ENCODE measurements at regions not wholly inside any gene's neighbourhood (a gene's known extent, or its start where the extent isn't known, plus 50 kb on each side); places are given as distances from the start of the nearest gene placed in this dataset.

DNA sequence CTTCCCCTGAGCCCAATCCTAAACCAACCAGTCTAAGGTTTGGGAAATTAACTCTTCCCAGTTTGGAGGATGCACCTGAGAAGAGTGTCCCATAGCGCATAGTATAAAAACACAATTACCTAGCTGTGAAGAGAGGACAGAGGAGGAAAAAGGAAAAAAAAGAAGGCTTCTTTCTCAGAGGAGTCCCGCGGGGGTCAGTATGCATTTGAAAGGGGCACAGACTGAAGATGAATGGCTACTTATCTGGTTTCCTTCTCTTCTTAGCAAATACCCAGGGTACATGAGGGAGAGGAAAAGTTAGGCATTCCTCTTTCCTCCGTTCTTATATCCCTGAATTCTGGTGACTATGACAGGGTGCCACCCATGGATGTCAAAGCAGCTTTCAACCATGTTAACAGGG lies 96.9 kb downstream of the TMEM47 start:
- Mint-ChIP-seq H3K36me3 (ENCODE audit: low read depth) (no peaks in the 10 kb centered on the region), H3K4me3 (ENCODE audit: unreplicated experiment) (no peak overlapping the region), H3K27ac (ENCODE audit: unreplicated experiment) (no peak overlapping the region), H3K4me1 (ENCODE audit: low read depth) (no peaks in the 10 kb centered on the region), H3K27me3 (ENCODE audit: low read depth) (no peaks in the 10 kb centered on the region), H3K9me3 (ENCODE audit: low read depth) (peaks cover 8% of the 10 kb centered on the region)
- DNase-seq (ENCODE audit: low spot score) = no peak
- TF ChIP-seq, protein P1, sequence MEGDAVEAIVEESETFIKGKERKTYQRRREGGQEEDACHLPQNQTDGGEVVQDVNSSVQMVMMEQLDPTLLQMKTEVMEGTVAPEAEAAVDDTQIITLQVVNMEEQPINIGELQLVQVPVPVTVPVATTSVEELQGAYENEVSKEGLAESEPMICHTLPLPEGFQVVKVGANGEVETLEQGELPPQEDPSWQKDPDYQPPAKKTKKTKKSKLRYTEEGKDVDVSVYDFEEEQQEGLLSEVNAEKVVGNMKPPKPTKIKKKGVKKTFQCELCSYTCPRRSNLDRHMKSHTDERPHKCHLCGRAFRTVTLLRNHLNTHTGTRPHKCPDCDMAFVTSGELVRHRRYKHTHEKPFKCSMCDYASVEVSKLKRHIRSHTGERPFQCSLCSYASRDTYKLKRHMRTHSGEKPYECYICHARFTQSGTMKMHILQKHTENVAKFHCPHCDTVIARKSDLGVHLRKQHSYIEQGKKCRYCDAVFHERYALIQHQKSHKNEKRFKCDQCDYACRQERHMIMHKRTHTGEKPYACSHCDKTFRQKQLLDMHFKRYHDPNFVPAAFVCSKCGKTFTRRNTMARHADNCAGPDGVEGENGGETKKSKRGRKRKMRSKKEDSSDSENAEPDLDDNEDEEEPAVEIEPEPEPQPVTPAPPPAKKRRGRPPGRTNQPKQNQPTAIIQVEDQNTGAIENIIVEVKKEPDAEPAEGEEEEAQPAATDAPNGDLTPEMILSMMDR (IDR thresholded peaks at IDR 0.05) = no peak

DNA sequence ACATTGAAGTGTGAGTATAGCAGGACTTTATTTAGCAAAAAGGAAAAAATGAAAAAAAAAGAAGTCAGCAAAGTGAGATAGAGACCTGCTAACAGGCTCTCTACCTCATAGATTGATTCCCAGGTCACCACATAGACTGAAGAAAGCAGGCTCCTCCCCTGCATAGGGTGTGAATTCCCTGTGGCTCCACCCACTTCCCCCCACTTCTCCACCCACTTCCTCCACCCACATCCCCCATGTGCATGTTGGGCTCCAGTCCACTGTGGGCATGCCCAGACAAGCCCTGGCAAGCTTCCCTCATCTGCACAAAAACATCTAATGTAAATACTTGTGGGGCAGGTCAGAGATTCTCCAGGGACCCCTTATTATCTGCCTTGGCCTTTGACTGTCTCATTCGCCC lies 97.8 kb downstream of the TMEM47 start:
- TF ChIP-seq, protein P1 (IDR thresholded peaks at IDR 0.05) = no peak
- Mint-ChIP-seq H3K27me3 (ENCODE audit: low read depth) (no peaks in the 10 kb centered on the region), H3K9me3 (ENCODE audit: low read depth) (peaks cover 8% of the 10 kb centered on the region), H3K36me3 (ENCODE audit: low read depth) (no peaks in the 10 kb centered on the region), H3K4me3 (ENCODE audit: unreplicated experiment) (no peak overlapping the region), H3K4me1 (ENCODE audit: low read depth) (no peaks in the 10 kb centered on the region), H3K27ac (ENCODE audit: unreplicated experiment) (no peak overlapping the region)
- no peak for DNase-seq (ENCODE audit: low spot score)

DNA sequence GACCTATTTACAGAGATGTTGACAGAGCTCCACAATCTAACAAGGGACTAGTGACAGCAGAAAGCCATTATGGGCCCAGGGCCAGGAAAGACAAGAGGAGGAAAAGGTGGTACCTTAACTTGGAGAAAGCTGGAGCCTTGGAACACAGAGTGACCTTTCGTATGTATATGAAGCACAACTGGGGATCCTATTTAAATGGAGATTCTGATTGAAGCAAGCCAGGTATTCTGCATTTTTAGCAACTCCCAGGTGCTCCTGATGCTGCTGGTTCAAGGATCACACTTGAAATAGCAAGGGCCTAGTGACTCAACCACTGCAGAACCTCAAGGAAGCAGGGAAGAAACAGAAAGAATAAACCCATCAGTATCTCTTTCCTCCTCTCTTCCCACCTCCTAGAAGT lies 99.4 kb downstream of the TMEM47 start:
- no peaks in the 10 kb centered on the region for H3K36me3 Mint-ChIP-seq (ENCODE audit: low read depth)
- no peaks in the 10 kb centered on the region for H3K4me1 Mint-ChIP-seq (ENCODE audit: low read depth)
- no peak for DNase-seq (ENCODE audit: low spot score)
- TF ChIP-seq, protein P1 (IDR thresholded peaks at IDR 0.05) = no peak
- peaks cover 8% of the 10 kb centered on the region for H3K9me3 Mint-ChIP-seq (ENCODE audit: low read depth)
- no peak overlapping the region for H3K27ac Mint-ChIP-seq (ENCODE audit: unreplicated experiment)
- no peak overlapping the region for H3K4me3 Mint-ChIP-seq (ENCODE audit: unreplicated experiment)
- H3K27me3 Mint-ChIP-seq (ENCODE audit: low read depth) = no peaks in the 10 kb centered on the region

DNA sequence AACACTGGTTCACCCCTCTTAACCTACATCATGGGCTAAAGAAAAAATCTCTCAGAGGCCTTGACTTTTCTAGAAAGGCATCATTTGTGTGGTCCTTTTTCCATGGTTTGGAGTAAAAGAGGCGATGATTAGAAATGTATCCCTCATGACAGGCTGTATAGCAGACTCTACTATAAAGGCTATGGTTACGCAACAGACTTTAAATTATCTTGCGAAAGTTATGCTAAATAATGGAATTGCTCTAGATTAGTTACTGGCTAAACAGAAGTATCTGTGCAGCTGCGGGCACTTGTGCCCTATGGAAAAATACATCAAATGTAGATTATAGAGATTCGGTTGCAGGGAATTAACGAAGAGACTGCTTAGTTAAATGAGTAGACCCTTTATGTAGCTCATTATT lies 101.6 kb downstream of the TMEM47 start:
- no peak for DNase-seq (ENCODE audit: low spot score)
- Mint-ChIP-seq H3K27me3 (ENCODE audit: low read depth) (no peaks in the 10 kb centered on the region), H3K36me3 (ENCODE audit: low read depth) (no peaks in the 10 kb centered on the region), H3K4me1 (ENCODE audit: low read depth) (no peaks in the 10 kb centered on the region), H3K27ac (ENCODE audit: unreplicated experiment) (no peak overlapping the region), H3K4me3 (ENCODE audit: unreplicated experiment) (no peak overlapping the region), H3K9me3 (ENCODE audit: low read depth) (peaks cover 8% of the 10 kb centered on the region)
- TF ChIP-seq, protein P1 (IDR thresholded peaks at IDR 0.05) = no peak

DNA sequence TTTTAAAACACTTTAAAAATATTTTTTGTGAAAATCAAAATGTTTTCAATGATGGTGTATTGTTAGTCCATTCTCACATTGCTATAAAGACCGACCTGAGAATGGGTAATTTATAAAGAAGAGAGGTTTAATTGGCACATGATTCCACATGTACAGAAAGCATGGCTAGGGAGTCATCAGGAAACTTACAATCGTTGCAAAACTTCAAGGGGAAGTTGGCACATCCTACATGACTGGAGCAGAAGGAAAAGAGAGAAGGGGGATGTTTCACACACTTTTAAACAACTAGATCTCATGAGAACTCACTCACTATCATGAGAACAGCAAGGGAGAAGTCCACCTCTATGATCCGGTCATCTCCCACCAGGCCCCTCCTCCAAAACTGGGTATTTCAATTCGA lies 110.7 kb downstream of the TMEM47 start:
- no peaks in the 10 kb centered on the region for H3K9me3 Mint-ChIP-seq (ENCODE audit: low read depth)

More for the DNA sequence above, 110.7 kb downstream of the TMEM47 start:
- Mint-ChIP-seq H3K4me3 (ENCODE audit: unreplicated experiment) (no peak overlapping the region), H3K4me1 (ENCODE audit: low read depth) (no peaks in the 10 kb centered on the region), H3K36me3 (ENCODE audit: low read depth) (no peaks in the 10 kb centered on the region), H3K27ac (ENCODE audit: unreplicated experiment) (no peak overlapping the region), H3K27me3 (ENCODE audit: low read depth) (peaks cover 2% of the 10 kb centered on the region)
- no peak for DNase-seq (ENCODE audit: low spot score)
- TF ChIP-seq, protein P1 (IDR thresholded peaks at IDR 0.05) = no peak
